Neural crest cell (in vitro differentiated cells): ENCODE measurements at regions not wholly inside any gene's neighbourhood (a gene's known extent, or its start where the extent isn't known, plus 50 kb on each side); places are given as distances from the start of the nearest gene placed in this dataset.

Experiments used
- DNase-seq: peaks from one replicate; pipeline ENCODE4 v3.0.0; 2021; ENCODE audit warnings: low read depth, mixed read lengths, low spot score
- H3K27ac Mint-ChIP-seq: one replicate; pipeline ENCODE4 v1.8.0; 2021; ENCODE audit warnings: mild to moderate bottlenecking, mixed read lengths; ENCODE audit not compliant: unreplicated experiment
- H3K27me3 Mint-ChIP-seq: 2 replicates; pipeline ENCODE4 v1.8.0; 2021; ENCODE audit warnings: low read depth, mild to moderate bottlenecking, mixed read lengths
- H3K36me3 Mint-ChIP-seq: 2 replicates; pipeline ENCODE4 v1.8.0; 2021; ENCODE audit warnings: low read depth, mild to moderate bottlenecking, mixed read lengths
- H3K4me1 Mint-ChIP-seq: 2 replicates; pipeline ENCODE4 v1.8.0; 2021; ENCODE audit warnings: mixed read lengths
- H3K4me3 Mint-ChIP-seq: one replicate; pipeline ENCODE4 v1.8.0; 2021; ENCODE audit warnings: mild to moderate bottlenecking, mixed read lengths
- H3K9me3 Mint-ChIP-seq: 2 replicates; pipeline ENCODE4 v1.8.0; 2021; ENCODE audit warnings: mixed read lengths
- CTCF ChIP-seq: fragments of 200-600 bp; sonication (generic); conservative IDR thresholded peaks from 2 replicates; pipeline ENCODE4 v1.5.0; 2021; ENCODE audit warnings: antibody characterized with exemption, mild to moderate bottlenecking

DNA sequence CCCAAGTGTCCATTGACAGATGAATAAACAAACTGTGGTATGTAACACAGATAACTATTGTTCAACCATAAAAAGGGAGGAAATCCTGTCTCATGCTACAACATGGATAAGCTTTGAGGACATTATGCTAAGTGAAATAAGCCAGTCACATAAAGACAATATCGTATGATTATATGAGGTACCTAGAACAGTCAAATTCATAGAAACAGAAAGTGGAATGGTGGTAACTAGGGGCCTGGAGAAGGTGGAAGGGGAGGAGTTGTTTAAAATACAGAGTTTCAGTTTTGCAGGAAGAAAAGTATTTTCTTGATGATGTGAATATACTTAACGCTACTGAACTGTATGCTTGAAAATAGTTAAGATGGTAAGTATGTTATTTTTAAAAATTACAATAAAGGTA lies 304.6 kb upstream of the CXCR4 start:
- H3K9me3 Mint-ChIP-seq: no peaks in the 10 kb centered on the region
- no peak overlapping the region for H3K4me3 Mint-ChIP-seq
- no peaks in the 10 kb centered on the region for H3K36me3 Mint-ChIP-seq
- peaks cover 20% of the 10 kb centered on the region for H3K4me1 Mint-ChIP-seq
- no peak for TF ChIP-seq CTCF
- peaks cover 94% of the 10 kb centered on the region for H3K27me3 Mint-ChIP-seq
- no peak overlapping the region for H3K27ac Mint-ChIP-seq
- DNase-seq: no peak

- Mint-ChIP-seq H3K27ac (no peak overlapping the region), H3K27me3 (peaks cover 85% of the 10 kb centered on the region)
These were observed 302.4 kb upstream of the CXCR4 start for GRCh38 chr2:136420346-136420745.

GRCh38 chr2:136411946-136412345 lies 294.0 kb upstream of the CXCR4 start:
- H3K4me3 Mint-ChIP-seq: no peak overlapping the region
- H3K4me1 Mint-ChIP-seq: no peaks in the 10 kb centered on the region
- H3K27me3 Mint-ChIP-seq: peaks cover 22% of the 10 kb centered on the region
- DNase-seq: no peak
- no peak overlapping the region for H3K27ac Mint-ChIP-seq
- no peaks in the 10 kb centered on the region for H3K36me3 Mint-ChIP-seq
- no peaks in the 10 kb centered on the region for H3K9me3 Mint-ChIP-seq
- no peak for TF ChIP-seq CTCF

More at GRCh38 chr2:136420346-136420745, 302.4 kb upstream of the CXCR4 start:
- no peak for DNase-seq
- H3K4me1 Mint-ChIP-seq: peaks cover 7% of the 10 kb centered on the region
- H3K4me3 Mint-ChIP-seq: no peak overlapping the region
- TF ChIP-seq CTCF: no peak
- no peaks in the 10 kb centered on the region for H3K36me3 Mint-ChIP-seq
- H3K9me3 Mint-ChIP-seq: no peaks in the 10 kb centered on the region

DNA sequence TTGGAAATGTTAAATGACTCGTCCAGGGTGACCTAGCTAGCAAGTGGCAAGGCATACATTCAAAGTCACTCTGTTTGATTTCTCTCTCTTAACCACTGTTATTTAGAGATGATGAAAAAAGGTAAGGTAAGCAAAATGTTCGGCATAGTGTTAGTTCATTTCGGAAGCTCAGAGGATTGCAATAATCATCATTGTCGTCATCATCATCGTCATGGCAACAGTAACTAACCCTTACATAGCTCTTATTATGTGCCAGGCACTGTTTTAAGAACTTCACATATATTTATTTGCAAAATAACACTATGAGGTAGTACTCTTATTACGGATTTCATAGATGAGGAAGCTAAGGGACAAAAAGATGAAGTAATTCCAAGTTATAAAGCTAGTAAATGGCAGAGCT lies 292.7 kb upstream of the CXCR4 start:
- Mint-ChIP-seq H3K27ac (no peak overlapping the region), H3K4me1 (no peaks in the 10 kb centered on the region), H3K27me3 (peaks cover 23% of the 10 kb centered on the region), H3K9me3 (no peaks in the 10 kb centered on the region), H3K4me3 (no peak overlapping the region), H3K36me3 (no peaks in the 10 kb centered on the region)
- DNase-seq: no peak
- no peak for TF ChIP-seq CTCF

DNA sequence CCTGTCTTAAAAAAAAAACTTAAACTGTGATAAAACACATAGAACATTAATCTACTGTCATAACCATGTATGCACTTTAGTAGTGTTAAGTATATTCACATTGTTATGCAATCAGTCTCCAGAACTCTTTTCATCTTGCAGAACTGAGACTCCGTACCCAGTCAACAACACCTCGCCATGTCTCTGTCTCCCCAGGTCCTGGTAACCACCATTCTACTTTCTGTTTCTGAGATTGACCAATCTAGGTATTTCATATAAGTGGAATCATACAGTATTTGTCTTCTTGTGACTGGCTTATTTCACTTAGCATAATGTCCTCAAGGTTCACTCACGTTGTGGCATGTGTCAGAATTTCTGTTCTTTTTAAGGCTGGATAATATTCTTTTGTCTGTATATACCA lies 290.8 kb upstream of the CXCR4 start:
- Mint-ChIP-seq H3K27me3 (peaks cover 35% of the 10 kb centered on the region), H3K4me3 (no peak overlapping the region), H3K9me3 (no peaks in the 10 kb centered on the region), H3K36me3 (no peaks in the 10 kb centered on the region), H3K4me1 (no peaks in the 10 kb centered on the region), H3K27ac (no peak overlapping the region)
- no peak for TF ChIP-seq CTCF
- no peak for DNase-seq

DNA sequence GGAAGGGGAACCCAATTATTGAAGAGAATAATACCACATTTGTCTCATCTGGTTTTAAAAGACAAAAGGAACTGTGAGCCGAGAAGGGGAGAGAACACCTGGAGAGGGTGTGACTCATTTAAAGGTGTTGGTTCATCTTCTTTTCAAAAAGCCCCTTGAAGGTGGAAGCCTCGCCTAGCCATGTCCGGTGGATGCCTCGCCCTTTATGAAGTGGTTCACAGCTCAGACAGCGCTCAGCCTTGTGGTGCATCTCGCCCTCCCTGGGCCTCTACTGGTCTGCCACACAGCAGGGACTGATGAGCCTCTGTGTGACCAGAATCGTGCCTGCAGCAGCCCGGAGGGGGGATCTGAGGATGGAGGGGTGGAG lies 290.0 kb upstream of the CXCR4 start:
- peaks cover 43% of the 10 kb centered on the region for H3K27me3 Mint-ChIP-seq
- no peaks in the 10 kb centered on the region for H3K9me3 Mint-ChIP-seq
- no peak for TF ChIP-seq CTCF
- no peak overlapping the region for H3K4me3 Mint-ChIP-seq
- H3K4me1 Mint-ChIP-seq: no peaks in the 10 kb centered on the region
- DNase-seq: no peak
- H3K27ac Mint-ChIP-seq: no peak overlapping the region
- no peaks in the 10 kb centered on the region for H3K36me3 Mint-ChIP-seq
